ENCODE measurements at regions not wholly inside any gene's neighbourhood (a gene's known extent, or its start where the extent isn't known, plus 50 kb on each side); places are given as distances from the start of the nearest gene placed in this dataset.

DNA sequence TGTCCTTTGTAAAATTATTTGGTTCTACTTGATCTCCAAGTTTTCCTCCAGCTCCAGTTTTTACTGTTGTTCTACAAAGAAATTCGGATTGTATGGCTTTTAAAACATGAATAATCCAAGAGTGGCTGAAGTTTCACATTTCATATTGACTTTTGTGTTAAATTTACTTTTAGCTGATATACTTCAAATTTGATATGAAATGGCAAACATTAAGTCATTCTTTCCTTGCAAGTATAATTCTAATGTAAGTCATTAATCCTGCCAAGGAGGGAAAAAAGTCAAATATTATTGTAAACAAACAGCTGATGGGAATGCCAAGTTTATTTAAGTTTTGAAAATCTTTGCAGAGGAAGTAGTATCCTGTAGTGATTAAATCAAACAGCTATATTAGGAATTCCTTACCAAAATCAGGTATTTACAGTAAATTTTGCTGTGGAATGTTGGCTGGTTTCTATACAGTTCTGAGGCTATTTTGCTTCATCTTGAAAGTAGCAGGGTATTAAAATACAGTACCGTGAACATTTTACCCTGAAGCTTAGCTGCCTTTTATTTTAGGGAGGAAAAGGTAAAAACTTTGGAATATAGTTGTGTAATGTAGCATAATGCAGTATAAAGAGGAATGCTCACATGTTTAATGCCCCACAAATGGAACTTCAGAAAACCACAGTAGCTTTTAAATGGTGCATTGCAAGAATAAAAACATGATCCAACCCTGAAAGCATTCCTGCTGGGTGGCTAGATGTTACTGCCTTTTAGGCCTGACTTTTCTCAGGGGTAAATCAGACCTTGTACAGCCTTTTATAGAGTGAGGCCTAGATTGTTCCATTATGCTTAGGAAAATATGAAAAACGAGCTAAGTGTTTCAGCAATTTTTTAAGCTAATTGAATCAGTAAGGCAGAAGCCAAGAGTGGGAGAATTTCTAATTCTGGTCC is 62.7 kb upstream of the NT5C1B start:
- no peak overlapping the region for H3K27ac Mint-ChIP-seq
- POLR2A ChIA-PET, result no interaction called here
- no peak for DNase-seq
- no peaks in the 10 kb centered on the region for H3K4me1 Mint-ChIP-seq
- H3K9me3 Mint-ChIP-seq, result no peaks in the 10 kb centered on the region
- H3K4me3 Mint-ChIP-seq, result no peak overlapping the region
- H3K27me3 Mint-ChIP-seq, result no peaks in the 10 kb centered on the region
- CTCF ChIA-PET, result interaction anchor here (1.3 kb wide), 1 partner anchor 132 kb away, joined by 3 read pairs; no protein-coding TSS in a partner anchor
- no peaks in the 10 kb centered on the region for H3K36me3 Mint-ChIP-seq (ENCODE audit: low read depth)

DNA sequence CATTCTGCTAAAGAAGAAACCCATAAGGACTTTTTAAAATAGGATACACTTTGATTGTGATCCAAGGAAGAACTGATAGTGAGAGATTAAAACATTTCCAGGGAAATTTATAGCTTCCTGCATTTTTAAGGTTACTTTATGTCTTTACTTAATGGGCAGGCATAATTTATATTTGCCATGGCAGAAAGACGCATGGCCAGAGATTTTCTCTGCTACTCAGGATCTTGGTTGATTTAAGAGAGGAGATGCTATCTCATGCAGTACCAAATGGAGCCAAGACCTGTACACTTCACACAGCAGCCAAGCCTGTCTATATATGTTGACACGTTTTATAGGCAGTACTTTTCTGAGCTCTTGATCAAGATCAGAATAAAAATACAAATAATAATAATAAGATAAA is 60.9 kb upstream of the NT5C1B start:
- CTCF ChIA-PET, result no interaction called here
- Mint-ChIP-seq H3K4me3 (no peak overlapping the region), H3K36me3 (ENCODE audit: low read depth) (no peaks in the 10 kb centered on the region), H3K9me3 (no peaks in the 10 kb centered on the region), H3K4me1 (no peaks in the 10 kb centered on the region), H3K27ac (no peak overlapping the region), H3K27me3 (no peaks in the 10 kb centered on the region)
- POLR2A ChIA-PET, result no interaction called here
- DNase-seq, result no peak

DNA sequence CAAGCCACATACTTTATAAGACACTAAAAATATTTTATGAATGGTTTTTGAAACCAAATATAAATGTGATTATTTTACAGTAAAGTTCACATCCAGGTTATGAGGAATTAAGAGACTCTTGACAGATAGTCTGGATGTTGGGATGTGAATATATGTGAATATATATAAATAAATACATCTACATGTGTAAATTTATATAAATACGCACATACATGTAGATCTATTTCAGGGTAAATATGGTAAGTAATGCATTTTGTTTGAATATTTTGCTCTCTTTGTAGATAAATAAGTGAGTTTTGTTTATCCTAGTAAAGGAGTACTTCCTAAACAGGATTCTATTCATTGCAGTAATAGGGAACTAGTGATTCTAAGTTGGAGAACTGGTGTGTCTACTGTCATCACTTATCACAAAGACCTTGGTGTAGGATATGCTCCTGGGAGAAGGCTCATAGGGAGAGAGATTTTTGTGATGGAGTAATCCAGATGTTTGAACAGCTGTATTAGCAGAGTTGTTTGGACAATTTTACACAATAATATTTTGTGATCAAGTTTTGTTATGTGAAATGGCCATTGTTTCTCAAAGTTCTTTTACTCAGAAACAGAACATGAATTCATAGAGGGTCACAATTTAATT is 60.2 kb upstream of the NT5C1B start:
- DNase-seq, result no peak
- Mint-ChIP-seq H3K36me3 (ENCODE audit: low read depth) (no peaks in the 10 kb centered on the region), H3K4me3 (no peak overlapping the region), H3K4me1 (no peaks in the 10 kb centered on the region), H3K27me3 (no peaks in the 10 kb centered on the region), H3K27ac (no peak overlapping the region), H3K9me3 (no peaks in the 10 kb centered on the region)
- CTCF ChIA-PET, result no interaction called here
- POLR2A ChIA-PET, result no interaction called here

DNA sequence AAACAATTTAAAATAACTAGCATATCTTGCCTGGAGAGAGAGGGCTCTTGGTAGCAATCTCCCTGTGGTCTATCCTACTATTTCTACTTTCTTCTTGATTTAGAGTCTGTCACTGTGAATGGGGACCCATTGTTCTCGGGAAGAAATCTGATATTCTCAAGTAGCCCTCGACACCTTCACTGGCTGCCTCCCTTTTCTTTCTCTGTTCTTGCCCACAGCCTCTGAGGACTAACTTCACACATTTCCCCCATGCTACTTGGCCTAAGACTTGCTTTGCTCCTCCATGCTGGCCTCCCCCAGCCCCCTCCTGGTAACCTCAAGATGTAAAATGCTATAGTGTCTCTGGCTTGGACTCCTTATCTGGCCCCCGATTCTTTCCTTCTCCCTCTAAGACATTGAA is 58.8 kb upstream of the NT5C1B start:
- CTCF ChIA-PET, result no interaction called here
- no peaks in the 10 kb centered on the region for H3K9me3 Mint-ChIP-seq
- H3K4me3 Mint-ChIP-seq, result no peak overlapping the region
- no peaks in the 10 kb centered on the region for H3K36me3 Mint-ChIP-seq (ENCODE audit: low read depth)
- no peaks in the 10 kb centered on the region for H3K27me3 Mint-ChIP-seq
- POLR2A ChIA-PET, result no interaction called here
- H3K27ac Mint-ChIP-seq, result no peak overlapping the region
- no peak for DNase-seq
- no peaks in the 10 kb centered on the region for H3K4me1 Mint-ChIP-seq

DNA sequence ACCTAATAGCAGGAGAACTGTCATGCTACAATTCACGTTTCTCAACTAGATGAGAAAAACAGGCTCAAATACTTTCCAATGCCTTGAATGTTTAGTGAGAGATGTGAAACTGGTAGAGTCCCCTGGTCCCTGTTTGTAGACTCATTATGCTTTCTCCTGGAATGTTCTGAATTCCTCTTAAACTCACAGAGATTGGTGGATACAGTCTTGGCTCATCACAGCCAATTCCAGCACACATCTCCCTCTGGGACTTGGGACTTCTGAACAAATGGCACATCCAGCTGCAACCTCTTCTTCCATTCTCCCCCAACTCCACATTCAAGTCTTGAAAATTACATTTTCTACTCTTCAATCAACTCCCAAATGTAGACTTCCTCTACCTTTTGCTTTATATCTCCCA is 58.4 kb upstream of the NT5C1B start:
- POLR2A ChIA-PET, result no interaction called here
- no peaks in the 10 kb centered on the region for H3K4me1 Mint-ChIP-seq
- no peaks in the 10 kb centered on the region for H3K36me3 Mint-ChIP-seq (ENCODE audit: low read depth)
- H3K27ac Mint-ChIP-seq, result no peak overlapping the region
- no peak overlapping the region for H3K4me3 Mint-ChIP-seq
- H3K27me3 Mint-ChIP-seq, result no peaks in the 10 kb centered on the region
- DNase-seq, result no peak
- H3K9me3 Mint-ChIP-seq, result no peaks in the 10 kb centered on the region
- CTCF ChIA-PET, result no interaction called here

DNA sequence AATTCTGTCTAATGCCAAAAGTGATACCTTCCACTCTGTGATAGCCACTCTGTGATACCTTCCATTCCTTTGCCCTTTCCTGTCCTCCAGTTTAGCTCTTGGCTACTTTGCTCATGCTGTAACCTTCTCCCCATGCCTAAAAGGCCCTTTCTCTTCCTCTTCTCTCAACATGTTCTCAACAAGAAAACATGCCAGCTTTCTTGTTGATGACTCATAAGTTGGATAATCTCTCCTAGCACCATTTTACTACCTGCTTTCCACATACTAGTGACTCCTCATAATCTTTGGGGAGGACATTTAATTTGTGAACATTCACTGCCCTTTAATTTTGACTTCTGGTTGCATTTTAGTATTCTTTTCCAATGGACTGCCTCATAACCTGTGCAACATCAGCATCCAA is 55.9 kb upstream of the NT5C1B start:
- Mint-ChIP-seq H3K27ac (no peak overlapping the region), H3K4me3 (no peak overlapping the region)
- CTCF ChIA-PET, result no interaction called here

DNA sequence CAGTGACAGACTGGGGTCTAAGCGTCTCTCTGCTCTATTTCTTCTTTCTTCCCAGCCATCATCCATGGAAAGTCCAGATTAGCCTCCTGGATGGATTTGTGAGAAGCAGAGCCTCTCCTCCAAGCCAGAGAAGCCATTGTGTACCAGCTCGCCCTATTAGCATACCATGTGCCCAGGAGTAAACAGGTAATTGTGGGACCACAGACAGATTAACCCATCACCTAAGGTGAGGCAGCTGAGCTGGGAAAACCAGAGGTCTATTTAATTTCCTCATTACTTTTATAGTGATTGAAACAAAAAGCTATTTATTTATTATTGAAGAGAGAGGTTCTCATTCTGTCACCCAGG is 54.7 kb upstream of the NT5C1B start:
- no peak overlapping the region for H3K27ac Mint-ChIP-seq

More for the DNA sequence above, 55.9 kb upstream of the NT5C1B start:
- no peaks in the 10 kb centered on the region for H3K4me1 Mint-ChIP-seq
- no peaks in the 10 kb centered on the region for H3K9me3 Mint-ChIP-seq
- no peaks in the 10 kb centered on the region for H3K36me3 Mint-ChIP-seq (ENCODE audit: low read depth)
- POLR2A ChIA-PET, result no interaction called here
- no peaks in the 10 kb centered on the region for H3K27me3 Mint-ChIP-seq
- no peak for DNase-seq

DNA sequence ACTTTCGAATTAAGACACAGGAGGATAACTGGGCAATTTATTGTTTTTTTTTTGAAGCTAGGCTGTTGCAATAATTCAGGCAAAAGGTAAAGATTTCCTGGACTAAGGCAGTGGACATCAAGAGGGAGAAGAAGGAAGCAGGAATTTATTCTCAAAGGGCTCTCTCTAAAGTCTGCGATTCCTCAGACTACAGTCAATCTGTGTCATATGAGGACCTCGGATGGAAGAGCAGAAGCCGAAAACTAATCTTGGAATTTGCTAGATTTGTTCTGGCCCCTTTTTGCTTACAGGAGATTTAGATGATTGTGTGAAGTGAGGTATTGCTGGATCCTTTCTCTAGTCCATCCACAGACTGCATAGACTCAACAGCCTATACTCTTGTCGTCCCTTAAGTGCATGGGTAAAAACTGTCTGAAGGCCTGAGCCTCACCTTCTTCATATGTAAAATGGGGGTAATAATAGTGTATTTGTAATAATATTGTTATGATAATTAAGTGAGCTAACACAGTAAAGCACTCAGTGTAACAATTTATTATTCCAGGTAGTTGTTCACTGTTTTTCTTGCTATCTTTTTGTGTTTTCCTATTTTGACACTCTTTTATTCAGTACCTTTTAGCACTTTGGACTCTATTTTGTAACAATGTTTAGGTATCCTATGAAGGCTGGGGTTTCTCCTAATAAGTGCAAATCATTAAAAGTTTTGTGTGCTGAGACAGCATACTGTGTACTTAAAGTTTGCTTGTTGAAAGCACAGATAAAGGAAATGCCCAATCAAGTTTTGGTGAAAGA is 54.2 kb upstream of the NT5C1B start:
- POLR2A ChIA-PET, result no interaction called here
- H3K36me3 Mint-ChIP-seq (ENCODE audit: low read depth), result no peaks in the 10 kb centered on the region
- H3K27ac Mint-ChIP-seq, result no peak overlapping the region
- no peaks in the 10 kb centered on the region for H3K4me1 Mint-ChIP-seq
- no peak for DNase-seq
- H3K27me3 Mint-ChIP-seq, result no peaks in the 10 kb centered on the region
- CTCF ChIA-PET, result no interaction called here
- H3K9me3 Mint-ChIP-seq, result peaks cover 4% of the 10 kb centered on the region
- H3K4me3 Mint-ChIP-seq, result no peak overlapping the region

More for the DNA sequence above, 54.7 kb upstream of the NT5C1B start:
- DNase-seq, result no peak
- H3K4me3 Mint-ChIP-seq, result no peak overlapping the region
- ChIA-PET POLR2A (no interaction called here), CTCF (no interaction called here)
- no peaks in the 10 kb centered on the region for H3K36me3 Mint-ChIP-seq (ENCODE audit: low read depth)
- H3K9me3 Mint-ChIP-seq, result peaks cover 2% of the 10 kb centered on the region
- no peaks in the 10 kb centered on the region for H3K4me1 Mint-ChIP-seq
- no peaks in the 10 kb centered on the region for H3K27me3 Mint-ChIP-seq

DNA sequence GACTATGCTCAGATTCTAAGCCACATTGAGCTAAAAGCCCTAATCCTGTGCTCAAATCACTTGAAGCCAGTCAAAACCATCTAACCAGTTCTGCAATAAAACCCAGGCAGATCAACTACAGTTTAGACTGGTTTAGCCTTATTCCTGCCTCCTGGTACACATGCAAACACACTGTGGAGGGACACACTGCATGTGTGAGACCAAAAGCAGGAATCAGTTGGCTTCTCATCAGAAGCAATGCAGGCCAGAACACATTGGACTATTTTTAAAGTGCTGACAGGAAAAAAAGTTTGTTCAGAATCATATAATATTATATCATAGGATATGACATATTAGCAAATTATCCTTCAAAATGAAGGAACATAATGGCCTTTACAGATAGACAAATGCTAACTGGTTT is 52.5 kb upstream of the NT5C1B start:
- DNase-seq, result no peak
- Mint-ChIP-seq H3K4me3 (no peak overlapping the region), H3K9me3 (peaks cover 16% of the 10 kb centered on the region), H3K36me3 (ENCODE audit: low read depth) (no peaks in the 10 kb centered on the region), H3K4me1 (no peaks in the 10 kb centered on the region), H3K27me3 (no peaks in the 10 kb centered on the region), H3K27ac (no peak overlapping the region)
- POLR2A ChIA-PET, result no interaction called here
- CTCF ChIA-PET, result no interaction called here

DNA sequence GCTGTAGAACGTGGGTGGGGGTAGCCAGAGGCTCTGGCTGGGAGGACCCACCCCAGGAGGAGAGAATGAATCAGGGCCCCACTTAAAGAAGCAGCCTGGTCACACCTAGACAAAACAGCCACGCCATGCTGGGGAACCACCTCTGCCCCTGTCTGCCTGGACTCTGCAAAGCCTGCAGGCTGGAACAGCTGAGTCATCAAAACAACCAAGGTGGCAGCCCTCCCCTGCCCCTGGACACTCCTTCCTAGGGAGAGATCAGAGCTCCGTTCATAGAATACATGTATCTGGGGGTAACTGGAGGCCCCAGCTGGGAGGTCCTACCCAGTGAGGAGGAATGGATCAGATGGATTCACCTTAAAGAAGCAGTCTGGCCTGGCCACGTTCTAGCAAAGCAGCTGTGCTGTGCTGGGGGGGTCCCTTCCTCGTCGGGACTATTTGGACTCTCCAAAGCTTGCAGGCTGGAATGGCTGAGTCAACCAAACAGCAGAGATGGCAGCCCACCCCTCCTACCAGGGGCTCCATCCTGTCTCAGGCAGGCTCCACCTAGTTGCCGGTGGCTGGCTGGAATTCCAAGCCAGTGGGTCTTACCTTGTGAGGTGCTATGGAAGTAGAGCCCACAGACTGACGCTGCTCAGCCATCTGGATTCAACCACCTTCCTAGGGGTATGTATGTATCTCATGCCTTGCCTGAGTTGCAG is 50.5 kb upstream of the NT5C1B start:
- H3K36me3 Mint-ChIP-seq (ENCODE audit: low read depth), result no peaks in the 10 kb centered on the region
- CTCF ChIA-PET, result no interaction called here
- POLR2A ChIA-PET, result no interaction called here

More for the DNA sequence above, 50.5 kb upstream of the NT5C1B start:
- Mint-ChIP-seq H3K27ac (no peak overlapping the region), H3K9me3 (peaks cover 28% of the 10 kb centered on the region), H3K4me3 (no peak overlapping the region), H3K4me1 (no peaks in the 10 kb centered on the region), H3K27me3 (no peaks in the 10 kb centered on the region)
- no peak for DNase-seq

All from activated CD4-positive, alpha-beta memory T cell treated with anti-CD3 and anti-CD28 coated beads, Interleukin-2, amount 10 ng/mL, durations not matched to agents 7 days and 5 days (primary cell).